Right lobe of liver (tissue), 4 donors: ENCODE measurements at regions not wholly inside any gene's neighbourhood (a gene's known extent, or its start where the extent isn't known, plus 50 kb on each side); places are given as distances from the start of the nearest gene placed in this dataset.

Source experiments
- POLR2A ChIP-seq: fragments of 450-650 bp; IDR thresholded peaks from one replicate; pipeline ENCODE4 v1.6.1; 2017; ENCODE audit warnings: antibody characterized with exemption, mild to moderate bottlenecking
- TF ChIP-seq, protein P1 (sequence below), 4 donors: fragments of 200-600 bp in 3 of 4; fragments of 450-650 bp in 1 of 4; IDR thresholded peaks; one replicate each; pipeline versions ENCODE4 v1.5.1 to v1.8.0; 2016 to 2022; ENCODE audit warnings: antibody characterized with exemption in 4 of 4, mild to moderate bottlenecking in 2 of 4
- donor health status: DM: no; HTN: no; CAD: no.
- donor health status: DM: no; HTN: no; CAD: no.
- donor health status: DM: no; HTN: yes; CAD: no.

GRCh38 chr6:120816794-120817193 lies 517.5 kb downstream of the TBC1D32 start:
- no peak for TF ChIP-seq POLR2A
- TF ChIP-seq, protein P1, sequence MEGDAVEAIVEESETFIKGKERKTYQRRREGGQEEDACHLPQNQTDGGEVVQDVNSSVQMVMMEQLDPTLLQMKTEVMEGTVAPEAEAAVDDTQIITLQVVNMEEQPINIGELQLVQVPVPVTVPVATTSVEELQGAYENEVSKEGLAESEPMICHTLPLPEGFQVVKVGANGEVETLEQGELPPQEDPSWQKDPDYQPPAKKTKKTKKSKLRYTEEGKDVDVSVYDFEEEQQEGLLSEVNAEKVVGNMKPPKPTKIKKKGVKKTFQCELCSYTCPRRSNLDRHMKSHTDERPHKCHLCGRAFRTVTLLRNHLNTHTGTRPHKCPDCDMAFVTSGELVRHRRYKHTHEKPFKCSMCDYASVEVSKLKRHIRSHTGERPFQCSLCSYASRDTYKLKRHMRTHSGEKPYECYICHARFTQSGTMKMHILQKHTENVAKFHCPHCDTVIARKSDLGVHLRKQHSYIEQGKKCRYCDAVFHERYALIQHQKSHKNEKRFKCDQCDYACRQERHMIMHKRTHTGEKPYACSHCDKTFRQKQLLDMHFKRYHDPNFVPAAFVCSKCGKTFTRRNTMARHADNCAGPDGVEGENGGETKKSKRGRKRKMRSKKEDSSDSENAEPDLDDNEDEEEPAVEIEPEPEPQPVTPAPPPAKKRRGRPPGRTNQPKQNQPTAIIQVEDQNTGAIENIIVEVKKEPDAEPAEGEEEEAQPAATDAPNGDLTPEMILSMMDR (IDR thresholded peaks at IDR 0.05), result no peak
